COR-L47 (cell line): ENCODE measurements at regions not wholly inside any gene's neighbourhood (a gene's known extent, or its start where the extent isn't known, plus 50 kb on each side); places are given as distances from the start of the nearest gene placed in this dataset.

ENCODE experiments used
- DNase-seq: peaks from one replicate; lab custom pipeline; 2025; lab: John Stamatoyannopoulos, UW

DNA sequence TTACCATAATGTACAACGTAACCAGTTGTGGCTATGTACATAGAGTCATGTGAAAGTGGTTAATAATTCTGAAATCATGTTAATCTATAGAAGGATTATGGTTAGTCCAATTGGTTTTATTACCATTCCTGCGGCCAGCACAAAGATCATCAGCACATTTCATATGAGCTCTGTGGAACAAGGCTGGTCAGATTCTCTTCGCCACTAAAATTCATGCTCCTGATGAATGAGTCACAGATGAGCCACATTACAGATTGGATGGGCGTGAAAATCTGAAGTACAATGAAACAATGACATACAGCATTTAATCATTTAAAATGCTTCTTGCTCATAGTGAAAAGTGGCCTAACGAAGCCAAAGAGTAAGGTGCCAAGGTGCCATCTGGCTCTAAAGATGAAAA lies 716.2 kb upstream of the PHF14 start:
- DNase-seq, result no peak

- DNase-seq, result no peak
These were observed 706.7 kb upstream of the PHF14 start for GRCh38 chr7:10266976-10267375.

DNA sequence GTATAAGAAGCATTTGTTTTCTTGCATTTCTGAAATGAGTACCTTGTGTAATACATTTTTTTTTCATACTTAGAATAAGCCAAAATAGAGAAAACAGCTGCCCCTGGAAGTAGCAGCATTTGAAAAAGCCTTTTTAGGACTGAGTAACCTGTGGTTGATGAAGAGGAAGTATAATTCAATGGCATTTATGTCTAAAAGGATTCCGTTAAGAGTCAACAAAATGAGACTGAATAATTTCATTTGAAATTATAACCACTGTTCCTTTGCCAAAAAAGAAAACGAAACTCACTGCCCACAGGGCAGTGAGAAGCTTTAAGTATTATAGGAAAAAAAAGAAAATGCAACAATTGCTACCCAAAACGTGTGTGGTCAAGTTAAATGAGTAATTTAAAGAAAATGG lies 705.6 kb upstream of the PHF14 start:
- DNase-seq, result no peak

DNA sequence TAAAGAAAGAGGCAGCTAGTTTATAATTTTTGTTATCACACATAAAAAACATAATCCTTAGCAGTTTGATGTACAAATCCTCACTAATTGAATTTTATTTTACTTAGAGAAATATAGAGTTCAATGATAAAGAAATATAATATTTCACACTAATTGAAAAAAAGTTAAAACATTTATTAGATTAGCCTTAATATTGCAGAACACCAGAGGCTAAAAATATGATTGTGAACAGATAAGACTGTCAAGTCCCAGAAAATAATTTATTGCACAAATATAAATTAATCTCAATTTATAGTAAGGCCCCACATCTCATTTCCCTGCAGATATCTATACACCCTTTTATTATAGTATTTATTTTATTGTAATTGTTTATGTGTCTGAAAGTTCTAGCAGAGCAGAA lies 690.8 kb upstream of the PHF14 start:
- DNase-seq, result no peak

DNA sequence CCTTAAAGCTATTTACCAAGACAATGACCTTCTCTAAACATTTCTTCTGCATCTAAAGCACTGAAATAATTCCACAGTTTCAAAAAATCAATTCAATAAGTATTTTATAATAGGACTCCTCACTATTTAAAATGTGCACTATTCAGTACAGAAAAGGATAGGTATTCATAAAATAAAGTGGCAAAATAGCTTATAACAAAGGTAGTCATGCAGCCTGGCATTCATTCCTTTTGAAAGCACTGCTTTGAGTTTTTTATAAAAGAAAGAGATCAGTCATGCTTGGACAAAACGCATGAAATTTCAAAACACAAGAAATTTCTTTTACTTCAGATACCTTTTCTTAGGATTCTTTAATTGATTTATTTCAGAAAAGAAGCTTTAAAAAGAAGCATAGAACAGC lies 689.7 kb upstream of the PHF14 start:
- no peak for DNase-seq

DNA sequence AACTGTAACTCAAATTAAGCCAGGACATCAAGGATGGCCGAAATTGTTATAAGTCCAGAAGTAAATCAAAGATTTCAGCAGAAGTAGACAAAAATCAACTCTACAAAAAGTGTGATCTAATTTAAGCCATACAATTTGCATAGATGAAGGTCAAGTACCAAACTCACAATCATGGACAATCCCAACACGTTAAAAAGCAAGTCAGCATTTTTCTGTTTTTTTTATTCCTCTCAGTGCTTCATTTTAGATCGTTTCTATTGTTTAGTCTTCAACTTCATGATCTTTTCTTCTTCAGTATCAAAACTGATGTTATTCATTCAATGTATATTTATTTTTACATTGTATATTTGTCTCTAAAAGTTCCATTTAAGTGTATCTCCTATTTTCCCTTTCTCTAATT lies 674.3 kb upstream of the PHF14 start:
- no peak for DNase-seq

DNA sequence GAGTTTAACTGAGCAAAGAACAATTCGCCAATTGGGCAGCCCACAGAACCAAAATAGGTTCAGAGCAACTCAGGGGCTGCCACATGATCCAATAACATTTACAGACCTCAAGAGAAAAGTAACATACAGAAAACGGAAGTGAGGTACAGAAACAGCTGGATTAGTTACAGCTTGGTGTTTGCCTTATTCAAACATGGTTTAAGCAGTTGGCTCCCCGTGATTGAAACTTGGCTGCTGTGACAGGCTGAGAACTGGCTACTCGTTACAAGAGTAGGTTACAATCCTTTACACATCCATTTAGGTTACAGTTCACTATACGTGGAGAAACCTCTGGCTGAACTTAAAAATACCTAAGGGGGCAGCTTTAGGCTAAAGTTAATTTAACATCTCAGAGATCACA lies 673.1 kb upstream of the PHF14 start:
- no peak for DNase-seq

DNA sequence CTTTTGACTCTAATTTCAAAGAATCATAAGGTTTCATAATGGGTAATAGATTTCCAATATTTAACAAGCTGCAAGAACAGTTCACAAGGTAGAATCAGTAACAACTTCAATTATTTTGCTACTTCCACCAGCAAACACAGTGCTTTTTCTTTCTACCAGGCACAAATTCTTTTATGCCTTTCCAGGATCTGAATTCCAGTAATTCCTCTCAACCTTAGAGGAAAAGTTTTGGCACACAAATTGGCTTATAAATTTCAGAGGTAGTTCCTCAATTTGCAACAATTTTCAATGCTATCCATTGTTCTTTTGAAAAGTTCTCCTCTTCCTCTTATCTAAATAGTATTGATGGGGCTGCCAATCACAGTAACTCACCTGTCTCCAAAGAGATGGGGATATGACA lies 665.4 kb upstream of the PHF14 start:
- DNase-seq, result no peak

GRCh38 chr7:10312942-10313341 lies 660.7 kb upstream of the PHF14 start:
- no peak for DNase-seq

DNA sequence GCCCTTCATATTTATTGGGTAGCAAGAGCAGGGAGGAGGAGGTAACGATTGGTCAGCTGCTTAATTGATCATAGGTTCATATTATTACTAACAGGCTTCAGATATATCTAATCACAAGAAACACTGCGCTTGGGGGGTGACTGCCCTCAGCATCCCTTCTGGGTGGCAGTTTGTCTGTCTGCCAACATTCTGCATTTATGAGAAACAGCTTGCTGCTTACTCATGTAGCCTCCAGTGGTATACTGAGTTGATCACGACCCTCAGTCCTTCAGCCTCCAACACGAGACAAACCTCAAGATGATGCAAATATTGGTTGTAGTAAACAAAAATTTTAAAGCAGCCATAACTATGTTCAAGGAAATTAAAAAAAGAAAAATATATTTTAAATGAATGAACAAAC lies 657.8 kb upstream of the PHF14 start:
- no peak for DNase-seq

DNA sequence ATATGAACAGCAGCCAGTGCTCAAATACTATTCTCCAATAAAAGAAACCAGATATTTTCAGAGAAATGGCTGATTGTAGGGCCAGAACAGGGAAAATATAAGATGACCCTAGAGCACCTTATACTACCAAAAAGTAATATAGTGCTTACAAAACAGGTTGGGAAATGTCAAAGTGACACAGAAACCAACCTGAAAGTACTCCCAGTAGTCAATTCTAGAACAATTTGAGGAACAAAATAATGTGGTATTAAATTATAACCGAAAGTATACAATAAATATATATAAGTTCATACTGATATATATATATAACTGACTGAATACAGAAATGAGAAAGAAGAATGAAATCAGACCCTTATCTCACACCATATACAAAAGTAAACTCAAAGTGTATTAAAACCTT lies 657.2 kb upstream of the PHF14 start:
- DNase-seq, result no peak

GRCh38 chr7:10325395-10325794 lies 648.3 kb upstream of the PHF14 start:
- no peak for DNase-seq

DNA sequence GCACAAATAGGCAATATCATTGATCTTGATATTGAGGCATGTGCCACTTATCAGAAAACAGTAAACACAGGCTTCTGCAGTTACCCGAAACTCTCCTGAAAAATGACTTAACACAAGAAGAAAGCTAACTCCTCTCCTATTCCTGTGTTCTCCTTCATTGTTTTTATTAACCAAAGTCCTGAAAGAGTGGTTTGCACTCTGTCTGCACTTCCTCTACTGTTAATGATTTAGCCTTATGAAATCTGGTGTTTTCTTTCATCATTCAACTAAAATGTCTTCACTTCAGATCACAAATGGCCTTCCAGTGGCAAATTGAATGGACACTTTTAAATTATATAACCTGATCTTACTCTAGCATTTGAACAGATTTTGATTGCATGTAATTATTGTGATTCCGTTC lies 630.6 kb upstream of the PHF14 start:
- DNase-seq, result no peak

DNA sequence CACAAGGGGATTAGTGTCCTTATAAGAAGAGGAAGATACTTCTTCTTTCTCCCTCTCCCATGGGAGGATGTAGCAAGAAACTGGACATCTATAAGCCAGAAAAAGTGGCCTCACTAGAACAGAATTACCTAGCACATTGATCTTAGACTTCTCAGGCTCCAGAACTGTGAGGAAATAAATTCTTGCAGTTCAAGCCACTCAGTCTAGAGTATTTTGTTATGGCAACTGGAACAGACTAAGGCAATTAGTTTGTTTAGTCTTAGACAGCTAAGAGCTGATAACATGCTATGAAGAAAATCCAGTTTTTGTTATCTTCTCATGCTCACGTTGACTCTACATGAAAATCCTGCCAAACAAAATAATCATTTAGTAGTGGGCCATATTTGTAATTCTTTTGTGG lies 627.6 kb upstream of the PHF14 start:
- DNase-seq, result no peak

- no peak for DNase-seq
These were observed 617.9 kb upstream of the PHF14 start for GRCh38 chr7:10355816-10356215.

DNA sequence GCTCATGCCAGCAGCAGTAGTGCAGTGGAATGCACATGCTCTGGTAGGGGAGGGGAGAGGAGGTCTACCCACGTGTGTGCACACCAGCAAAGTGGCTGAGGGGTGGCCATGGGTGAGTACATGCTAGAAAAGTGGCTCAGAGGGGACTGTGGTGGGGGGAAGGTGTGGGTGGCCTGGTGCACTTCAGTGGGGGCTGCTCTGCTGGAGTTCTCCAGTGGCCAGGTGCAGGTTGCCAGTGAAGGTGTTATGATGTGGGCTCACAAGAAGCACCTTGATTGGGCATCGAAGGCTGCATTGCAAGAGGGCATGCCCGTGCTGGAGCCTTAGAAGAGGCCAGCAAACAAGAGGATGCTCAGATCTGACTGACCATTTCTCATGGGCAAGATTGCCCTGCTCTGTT lies 613.6 kb upstream of the PHF14 start:
- DNase-seq, result no peak

DNA sequence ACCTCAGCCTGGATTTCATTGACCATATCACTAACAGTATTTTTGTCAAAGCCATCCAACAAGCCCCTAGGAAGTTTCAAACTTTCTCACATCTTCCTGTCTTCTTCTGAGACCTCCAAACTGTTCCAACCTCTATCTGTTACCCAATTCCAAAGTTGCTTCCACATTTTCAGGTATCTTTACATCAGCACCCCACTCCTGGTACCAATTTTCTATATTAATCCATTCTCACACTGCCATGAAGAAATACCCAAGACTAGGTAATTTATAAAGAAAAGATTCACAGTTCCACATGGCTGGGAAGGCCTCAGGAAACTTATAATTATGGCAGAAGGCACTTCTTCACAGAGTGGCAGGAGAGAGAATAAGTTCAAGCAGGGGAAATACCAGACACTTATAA lies 571.9 kb upstream of the PHF14 start:
- DNase-seq, result no peak

DNA sequence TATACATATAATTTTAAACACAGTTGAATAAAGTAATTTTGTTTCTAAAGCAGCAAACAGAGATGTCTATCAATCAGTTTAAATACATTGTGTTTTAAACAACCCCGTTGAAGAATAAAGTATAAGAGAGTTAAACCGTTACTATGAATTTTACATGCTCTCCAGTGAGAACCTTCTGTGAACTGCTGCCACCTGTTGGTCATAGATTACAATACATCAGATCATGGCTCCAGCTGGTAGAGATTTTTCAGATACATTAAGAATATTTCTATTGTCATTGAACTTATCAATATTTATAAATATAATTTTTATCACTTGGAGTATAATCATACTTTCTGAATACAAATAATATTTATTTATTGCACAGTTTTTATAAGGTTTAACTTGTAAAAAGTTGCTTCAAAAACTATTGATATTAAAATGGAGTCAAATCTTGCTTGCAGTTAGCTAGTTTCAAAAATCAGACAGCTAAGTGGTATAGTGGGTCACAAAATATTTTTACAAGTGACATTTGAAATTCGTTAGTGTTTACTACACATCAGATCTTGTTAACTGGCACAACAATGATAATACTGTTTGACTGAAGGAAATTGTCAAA lies 561.2 kb upstream of the PHF14 start:
- peak; percentile 38 for DNase-seq

GRCh38 chr7:10418985-10419384 lies 554.7 kb upstream of the PHF14 start:
- no peak for DNase-seq

- no peak for DNase-seq
These were observed 544.6 kb upstream of the PHF14 start for GRCh38 chr7:10429031-10429430.

- DNase-seq, result no peak
These were observed 544.2 kb upstream of the PHF14 start for GRCh38 chr7:10429511-10429910.

- no peak for DNase-seq
These were observed 537.4 kb upstream of the PHF14 start for GRCh38 chr7:10436302-10436701.

DNA sequence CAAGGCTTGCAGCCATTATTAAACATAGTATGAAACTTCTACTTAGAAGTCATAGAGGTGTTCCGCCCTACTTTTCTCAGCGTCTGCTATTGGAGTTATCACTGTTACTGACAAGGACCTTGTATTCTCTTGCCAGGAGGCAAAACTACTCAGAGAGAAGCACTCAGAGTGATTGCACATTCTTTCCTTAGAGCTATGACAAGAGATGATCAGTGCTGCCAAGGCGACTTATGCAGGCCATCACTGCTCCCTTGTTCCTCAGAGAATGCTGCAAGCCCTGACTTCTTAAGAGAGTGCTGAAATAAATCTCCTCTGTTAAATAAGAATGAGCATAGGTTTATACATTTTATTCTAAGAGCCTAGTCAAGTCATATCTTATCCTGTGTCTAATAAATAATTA lies 534.6 kb upstream of the PHF14 start:
- DNase-seq, result no peak

DNA sequence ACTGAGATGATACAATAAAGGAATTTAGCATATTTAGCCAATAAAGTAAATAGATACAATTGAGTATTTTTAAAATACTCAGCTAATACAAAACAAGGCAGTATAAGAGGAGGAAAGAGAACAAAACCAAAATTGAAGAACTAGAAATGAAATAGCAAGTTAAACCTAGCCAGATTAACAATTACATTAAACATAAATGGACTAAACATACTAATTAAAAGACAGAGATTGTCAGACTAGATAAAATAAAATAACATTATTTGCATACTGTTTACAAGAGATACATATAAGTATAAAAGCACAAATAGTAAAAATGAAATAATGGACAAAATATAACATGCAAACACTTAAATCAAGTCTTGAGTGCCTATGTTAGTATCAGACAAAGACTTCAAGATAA lies 517.7 kb upstream of the PHF14 start:
- DNase-seq, result no peak

- DNase-seq, result no peak
These were observed 513.2 kb upstream of the PHF14 start for GRCh38 chr7:10460474-10460873.
